Tibial nerve (tissue), 4 donors: ENCODE measurements at regions not wholly inside any gene's neighbourhood (a gene's known extent, or its start where the extent isn't known, plus 50 kb on each side); places are given as distances from the start of the nearest gene placed in this dataset.

Source experiments
- DNase-seq, 2 donors: peaks; one replicate each; pipeline ENCODE4 v3.0.0-alpha.2; 2019; ENCODE audit warnings: low spot score in 2 of 2
- H3K27ac ChIP-seq, 4 donors: fragments of 200-600 bp; sonication (generic) in 3 of 4; one replicate each; pipeline ENCODE4 v1.5.1; 2017 to 2019; ENCODE audit warnings: mild to moderate bottlenecking in 1 of 4
- H3K27me3 ChIP-seq, 2 donors: fragments of 200-600 bp; sonication (generic) in 1 of 2; one replicate each; pipeline versions ENCODE4 v1.5.1 to v1.6.0; 2017 to 2019
- H3K36me3 ChIP-seq, 3 donors: fragments of 200-600 bp; sonication (generic); one replicate each; pipeline ENCODE4 v1.5.1; 2018 to 2019
- H3K4me1 ChIP-seq, 4 donors: fragments of 200-600 bp; sonication (generic) in 3 of 4; one replicate each; pipeline ENCODE4 v1.5.1; 2017 to 2019
- H3K4me3 ChIP-seq, 4 donors: fragments of 200-600 bp; sonication (generic) in 3 of 4; one replicate each; pipeline ENCODE4 v1.5.1; 2017 to 2019; ENCODE audit warnings: mild to moderate bottlenecking in 1 of 4, moderate library complexity in 1 of 4
- H3K9me3 ChIP-seq, 4 donors: fragments of 200-600 bp; sonication (generic) in 3 of 4; one replicate each; pipeline ENCODE4 v1.5.1; 2017 to 2019
- EP300 ChIP-seq, 2 donors: sonication (generic); formaldehyde crosslinking; IDR thresholded peaks; one replicate each; pipeline ENCODE4 v1.6.1; 2017; ENCODE audit warnings: antibody characterized with exemption in 2 of 2, mild to moderate bottlenecking in 1 of 2
- POLR2A ChIP-seq, 2 donors: fragments of 450-650 bp; IDR thresholded peaks; one replicate each; pipeline ENCODE4 v1.6.1; 2017; ENCODE audit warnings: antibody characterized with exemption in 2 of 2, mild to moderate bottlenecking in 2 of 2, moderate library complexity in 2 of 2
- WGBS, 2 donors: methylation state at CpG; one replicate each; pipeline ENCODE4 v1.1.5; 2018; 5-methylcytosine and 5-hydroxymethylcytosine counted together
- TF ChIP-seq, protein P1 (sequence below), 5 experiments: fragments of 200-600 bp in 3 of 5; fragments of 450-650 bp in 2 of 5; sonication (generic) in 3 of 5; IDR thresholded peaks; one replicate each; pipeline ENCODE4 v1.5.1; 2016 to 2019; ENCODE audit warnings: antibody characterized with exemption in 5 of 5, mild to moderate bottlenecking in 3 of 5, moderate library complexity in 2 of 5

GRCh38 chr2:139080244-139080643, 300.1 kb upstream of the NXPH2 start:
- no peak overlapping the region for H3K27ac ChIP-seq
- H3K4me1 ChIP-seq: no peaks in the 10 kb centered on the region
- no peaks in the 10 kb centered on the region for H3K9me3 ChIP-seq
- TF ChIP-seq EP300 (IDR thresholded peaks at IDR 0.05) (no peak), POLR2A (IDR thresholded peaks at IDR 0.05) (no peak)
- TF ChIP-seq, protein P1, sequence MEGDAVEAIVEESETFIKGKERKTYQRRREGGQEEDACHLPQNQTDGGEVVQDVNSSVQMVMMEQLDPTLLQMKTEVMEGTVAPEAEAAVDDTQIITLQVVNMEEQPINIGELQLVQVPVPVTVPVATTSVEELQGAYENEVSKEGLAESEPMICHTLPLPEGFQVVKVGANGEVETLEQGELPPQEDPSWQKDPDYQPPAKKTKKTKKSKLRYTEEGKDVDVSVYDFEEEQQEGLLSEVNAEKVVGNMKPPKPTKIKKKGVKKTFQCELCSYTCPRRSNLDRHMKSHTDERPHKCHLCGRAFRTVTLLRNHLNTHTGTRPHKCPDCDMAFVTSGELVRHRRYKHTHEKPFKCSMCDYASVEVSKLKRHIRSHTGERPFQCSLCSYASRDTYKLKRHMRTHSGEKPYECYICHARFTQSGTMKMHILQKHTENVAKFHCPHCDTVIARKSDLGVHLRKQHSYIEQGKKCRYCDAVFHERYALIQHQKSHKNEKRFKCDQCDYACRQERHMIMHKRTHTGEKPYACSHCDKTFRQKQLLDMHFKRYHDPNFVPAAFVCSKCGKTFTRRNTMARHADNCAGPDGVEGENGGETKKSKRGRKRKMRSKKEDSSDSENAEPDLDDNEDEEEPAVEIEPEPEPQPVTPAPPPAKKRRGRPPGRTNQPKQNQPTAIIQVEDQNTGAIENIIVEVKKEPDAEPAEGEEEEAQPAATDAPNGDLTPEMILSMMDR (IDR thresholded peaks at IDR 0.05): no peak
- DNase-seq: no peak
- no peaks in the 10 kb centered on the region for H3K36me3 ChIP-seq
- no peaks in the 10 kb centered on the region for H3K27me3 ChIP-seq
- H3K4me3 ChIP-seq: no peak overlapping the region

GRCh38 chr2:139079311-139079710, 299.1 kb upstream of the NXPH2 start:
- no peak for DNase-seq
- Histone ChIP-seq H3K27me3 (no peaks in the 10 kb centered on the region), H3K4me1 (no peaks in the 10 kb centered on the region), H3K4me3 (no peak overlapping the region), H3K27ac (no peak overlapping the region), H3K9me3 (no peaks in the 10 kb centered on the region), H3K36me3 (no peaks in the 10 kb centered on the region)
- WGBS, 2 donors: 84 to 92% methylated on average over 2 of the region's 2 CpGs
- TF ChIP-seq, protein P1 (IDR thresholded peaks at IDR 0.05): no peak
- TF ChIP-seq POLR2A (IDR thresholded peaks at IDR 0.05): no peak
- TF ChIP-seq EP300 (IDR thresholded peaks at IDR 0.05): no peak

- no peaks in the 10 kb centered on the region for H3K36me3 ChIP-seq
- no peaks in the 10 kb centered on the region for H3K27me3 ChIP-seq
- WGBS, 2 donors: 3 to 30% methylated on average over 1 of the region's 1 CpG
- H3K27ac ChIP-seq: no peak overlapping the region
- H3K4me3 ChIP-seq: no peak overlapping the region
- TF ChIP-seq, protein P1 (IDR thresholded peaks at IDR 0.05): no peak
- TF ChIP-seq EP300 (IDR thresholded peaks at IDR 0.05) (no peak), POLR2A (IDR thresholded peaks at IDR 0.05) (no peak)
- no peaks in the 10 kb centered on the region for H3K9me3 ChIP-seq
- DNase-seq: no peak
- no peaks in the 10 kb centered on the region for H3K4me1 ChIP-seq
Measured at GRCh38 chr2:139078376-139078775, 298.2 kb upstream of the NXPH2 start.

GRCh38 chr2:139077099-139077737, 297.0 kb upstream of the NXPH2 start:
- Histone ChIP-seq H3K4me1 (no peaks in the 10 kb centered on the region), H3K36me3 (no peaks in the 10 kb centered on the region), H3K9me3 (no peaks in the 10 kb centered on the region), H3K4me3 (no peak overlapping the region), H3K27me3 (no peaks in the 10 kb centered on the region), H3K27ac (no peak overlapping the region)
- no peak for DNase-seq
- TF ChIP-seq EP300 (IDR thresholded peaks at IDR 0.05) (no peak), POLR2A (IDR thresholded peaks at IDR 0.05) (no peak)
- TF ChIP-seq, protein P1 (IDR thresholded peaks at IDR 0.05): no peak

- no peaks in the 10 kb centered on the region for H3K27me3 ChIP-seq
- TF ChIP-seq, protein P1 (IDR thresholded peaks at IDR 0.05): no peak
- TF ChIP-seq POLR2A (IDR thresholded peaks at IDR 0.05): no peak
- no peak for TF ChIP-seq EP300 (IDR thresholded peaks at IDR 0.05)
- no peaks in the 10 kb centered on the region for H3K36me3 ChIP-seq
- WGBS, 2 donors: 82 to 96% methylated on average over 1 of the region's 1 CpG
- DNase-seq: no peak
- no peak overlapping the region for H3K27ac ChIP-seq
- H3K4me3 ChIP-seq: no peak overlapping the region
- no peaks in the 10 kb centered on the region for H3K9me3 ChIP-seq
- H3K4me1 ChIP-seq: no peaks in the 10 kb centered on the region
Measured at GRCh38 chr2:139067874-139068273, 287.7 kb upstream of the NXPH2 start.
